Neural progenitor cell (in vitro differentiated cells): ENCODE measurements at regions not wholly inside any gene's neighbourhood (a gene's known extent, or its start where the extent isn't known, plus 50 kb on each side); places are given as distances from the start of the nearest gene placed in this dataset.

ENCODE experiments used
- DNase-seq: peaks from one replicate; pipeline ENCODE4 v3.0.0-alpha.2; 2016; ENCODE audit warnings: low spot score
- H2AFZ ChIP-seq: fragments of 200-600 bp; sonication (generic); replicated peaks from 2 replicates; pipeline ENCODE4 v1.6.1; 2016; ENCODE audit warnings: antibody characterized with exemption
- H3F3A ChIP-seq: fragments of 200-600 bp; sonication (generic); 2 replicates; pipeline ENCODE4 v1.6.1; 2016; ENCODE audit warnings: antibody characterized with exemption, low read depth
- H3K27ac ChIP-seq: fragments of 200-600 bp; sonication (generic); 2 replicates; pipeline ENCODE4 v1.5.1; 2016; ENCODE audit warnings: mild to moderate bottlenecking
- H3K27me3 ChIP-seq: fragments of 200-600 bp; sonication (generic); 2 replicates; pipeline ENCODE4 v1.6.1; 2016; ENCODE audit warnings: mild to moderate bottlenecking, moderate library complexity
- H3K36me3 ChIP-seq: fragments of 200-600 bp; sonication (generic); 2 replicates; pipeline ENCODE4 v1.5.1; 2016
- H3K4me1 ChIP-seq: fragments of 200-600 bp; sonication (generic); 2 replicates; pipeline ENCODE4 v1.6.1; 2016; ENCODE audit warnings: mixed run types
- H3K4me2 ChIP-seq: fragments of 200-600 bp; sonication (generic); 2 replicates; pipeline ENCODE4 v1.6.1; 2016
- H3K4me3 ChIP-seq: fragments of 200-600 bp; sonication (generic); 2 replicates; pipeline ENCODE4 v1.5.1; 2016
- H3K79me2 ChIP-seq: fragments of 200-600 bp; sonication (generic); 2 replicates; pipeline ENCODE4 v1.6.1; 2016; ENCODE audit warnings: low read depth
- H3K9ac ChIP-seq: fragments of 200-600 bp; sonication (generic); 2 replicates; pipeline ENCODE4 v1.6.1; 2016
- H3K9me3 ChIP-seq: fragments of 200-600 bp; sonication (generic); 2 replicates; pipeline ENCODE4 v1.5.1; 2016; ENCODE audit warnings: low read depth
- H4K20me1 ChIP-seq: fragments of 200-600 bp; sonication (generic); 2 replicates; pipeline ENCODE4 v1.6.1; 2016; ENCODE audit warnings: low read depth
- H3K27ac Mint-ChIP-seq: 3 replicates; pipeline ENCODE4 v1.8.0; 2021; ENCODE audit warnings: mixed read lengths
- H3K27me3 Mint-ChIP-seq: 2 replicates; pipeline ENCODE4 v1.8.0; 2022; ENCODE audit warnings: low read depth, mild to moderate bottlenecking, inconsistent platforms, moderate library complexity, mixed read lengths; ENCODE audit not compliant: insufficient read depth
- H3K36me3 Mint-ChIP-seq: 3 replicates; pipeline ENCODE4 v1.8.0; 2021; ENCODE audit warnings: mixed read lengths
- H3K4me1 Mint-ChIP-seq: 3 replicates; pipeline ENCODE4 v1.8.0; 2021; ENCODE audit warnings: mixed read lengths
- H3K4me3 Mint-ChIP-seq: 3 replicates; pipeline ENCODE4 v1.8.0; 2021; ENCODE audit warnings: mild to moderate bottlenecking, moderate library complexity, mixed read lengths
- H3K9me3 Mint-ChIP-seq: 3 replicates; pipeline ENCODE4 v1.8.0; 2020; ENCODE audit warnings: mixed read lengths
- CTCF ChIP-seq: fragments of 200-600 bp; sonication (generic); IDR thresholded peaks from 2 replicates; pipeline ENCODE4 v1.5.1; 2017; ENCODE audit warnings: antibody characterized with exemption, mild to moderate bottlenecking
- EZH2 ChIP-seq: fragments of 200-600 bp; sonication (generic); IDR thresholded peaks from 2 replicates; pipeline ENCODE4 v1.6.1; 2017; ENCODE audit warnings: antibody characterized with exemption, mild to moderate bottlenecking, moderate library complexity
- EZH2phosphoT487 ChIP-seq: fragments of 200-600 bp; sonication (generic); IDR thresholded peaks from 2 replicates; pipeline ENCODE4 v1.6.1; 2017; ENCODE audit warnings: antibody characterized with exemption

- no peaks in the 10 kb centered on the region for H3K79me2 ChIP-seq
- H3K27me3 Mint-ChIP-seq: peaks cover 3% of the 10 kb centered on the region
- no peak overlapping the region for H3K4me3 ChIP-seq
- DNase-seq: no peak
- no peaks in the 10 kb centered on the region for H3K9me3 ChIP-seq
- no peak overlapping the region for H3K4me3 Mint-ChIP-seq
- no peak overlapping the region for H3K27ac Mint-ChIP-seq
- H3K36me3 Mint-ChIP-seq: no peaks in the 10 kb centered on the region
- no peak overlapping the region for H3K4me2 ChIP-seq
- no peaks in the 10 kb centered on the region for H4K20me1 ChIP-seq
- peaks cover 2% of the 10 kb centered on the region for H3K9me3 Mint-ChIP-seq
- H3K36me3 ChIP-seq: no peaks in the 10 kb centered on the region
- H2AFZ ChIP-seq: no peak overlapping the region
- no peak overlapping the region for H3K27ac ChIP-seq
- H3K9ac ChIP-seq: no peak overlapping the region
- no peaks in the 10 kb centered on the region for H3K27me3 ChIP-seq
- H3K4me1 ChIP-seq: peaks cover 7% of the 10 kb centered on the region
- TF ChIP-seq CTCF (no peak), EZH2phosphoT487 (no peak), EZH2 (no peak)
- H3K4me1 Mint-ChIP-seq: peaks cover 14% of the 10 kb centered on the region
- no peaks in the 10 kb centered on the region for H3F3A ChIP-seq
These were observed 261.2 kb downstream of the TAF11L14 start for GRCh38 chr5:17895288-17896033.

- H3K4me2 ChIP-seq: no peak overlapping the region
- Mint-ChIP-seq H3K4me1 (peaks cover 14% of the 10 kb centered on the region), H3K4me3 (no peak overlapping the region), H3K36me3 (no peaks in the 10 kb centered on the region), H3K27me3 (peaks cover 3% of the 10 kb centered on the region), H3K9me3 (no peaks in the 10 kb centered on the region), H3K27ac (no peak overlapping the region)
- DNase-seq: no peak
- H3K27ac ChIP-seq: no peak overlapping the region
- H3K27me3 ChIP-seq: no peaks in the 10 kb centered on the region
- no peak for TF ChIP-seq EZH2phosphoT487
- no peak for TF ChIP-seq CTCF
- TF ChIP-seq EZH2: no peak
- no peaks in the 10 kb centered on the region for H4K20me1 ChIP-seq
- H3K9me3 ChIP-seq: no peaks in the 10 kb centered on the region
- H3F3A ChIP-seq: no peaks in the 10 kb centered on the region
- peaks cover 7% of the 10 kb centered on the region for H3K4me1 ChIP-seq
- no peak overlapping the region for H2AFZ ChIP-seq
- no peaks in the 10 kb centered on the region for H3K79me2 ChIP-seq
- H3K4me3 ChIP-seq: no peak overlapping the region
- no peak overlapping the region for H3K9ac ChIP-seq
- H3K36me3 ChIP-seq: no peaks in the 10 kb centered on the region
These were observed 262.3 kb downstream of the TAF11L14 start for GRCh38 chr5:17896605-17897004.

GRCh38 chr5:17897776-17898175, 263.5 kb downstream of the TAF11L14 start:
- Histone ChIP-seq H3K4me2 (no peak overlapping the region), H4K20me1 (no peaks in the 10 kb centered on the region), H2AFZ (no peak overlapping the region), H3K9me3 (no peaks in the 10 kb centered on the region), H3F3A (no peaks in the 10 kb centered on the region), H3K27ac (no peak overlapping the region), H3K4me1 (peaks cover 7% of the 10 kb centered on the region), H3K4me3 (no peak overlapping the region), H3K27me3 (no peaks in the 10 kb centered on the region), H3K36me3 (no peaks in the 10 kb centered on the region), H3K79me2 (no peaks in the 10 kb centered on the region), H3K9ac (no peak overlapping the region)
- Mint-ChIP-seq H3K4me3 (no peak overlapping the region), H3K9me3 (peaks cover 6% of the 10 kb centered on the region), H3K4me1 (peaks cover 14% of the 10 kb centered on the region), H3K27ac (no peak overlapping the region), H3K27me3 (peaks cover 3% of the 10 kb centered on the region), H3K36me3 (no peaks in the 10 kb centered on the region)
- DNase-seq: no peak
- TF ChIP-seq EZH2phosphoT487 (no peak), CTCF (no peak), EZH2 (no peak)
